Panc1 (cell line): ENCODE measurements at regions not wholly inside any gene's neighbourhood (a gene's known extent, or its start where the extent isn't known, plus 50 kb on each side); places are given as distances from the start of the nearest gene placed in this dataset.
"Not testable (repeated sequence)": the region's sequence is repeated elsewhere in the genome, so short reads cannot be mapped to it uniquely, and the experiment has no call there.

Source experiments
- ATAC-seq: fragments of 200-7000 bp; cut with Tn5 transposase; 2 replicates; pipeline ENCODE4 v1.9.1; 2020; ENCODE audit warnings: mild to moderate bottlenecking, moderate library complexity
- BruUV-seq: library from RNA; stranded (reverse); fragments of 400-500 nt; replicated peaks from 2 replicates; lab custom pipeline; 2021; lab: Mats Ljungman, UMichigan
- CTCF ChIA-PET: fragments of 300-600 bp; sonication (Branson Sonifier 250); formaldehyde crosslinking; loops from one replicate; lab custom pipeline; 2022; ENCODE audit warnings: antibody characterized with exemption; lab: Charles Lee
- POLR2A ChIA-PET: fragments of 300-600 bp; sonication (Branson Sonifier 250); formaldehyde crosslinking; loops from one replicate; lab custom pipeline; 2022; ENCODE audit warnings: antibody characterized with exemption; lab: Charles Lee
- DNase-seq: peaks from one replicate; pipeline ENCODE4 v3.0.0-alpha.2; 2010; ENCODE audit warnings: low read depth, low spot score
- H3K27ac ChIP-seq: 2 replicates; pipeline ENCODE4 v1.5.1; 2011; ENCODE audit warnings: mild to moderate bottlenecking, low read length, inconsistent platforms
- H3K27me3 ChIP-seq: fragments of 200-500 bp; sonication (Bioruptor generic); 2 replicates; pipeline ENCODE4 v1.6.0; 2014; ENCODE audit warnings: low read length, inconsistent platforms; ENCODE audit not compliant: control insufficient read depth, insufficient read depth
- H3K36me3 ChIP-seq: fragments of 200-500 bp; sonication (Bioruptor generic); 2 replicates; pipeline ENCODE4 v1.5.1; 2014; ENCODE audit warnings: inconsistent platforms, mild to moderate bottlenecking, low read length, moderate library complexity; ENCODE audit not compliant: control insufficient read depth, insufficient read depth
- H3K4me1 ChIP-seq: 2 replicates; pipeline ENCODE4 v1.5.1; 2011; ENCODE audit warnings: inconsistent platforms, mild to moderate bottlenecking, low read length, moderate library complexity; ENCODE audit not compliant: control insufficient read depth, insufficient read depth
- H3K4me3 ChIP-seq, 2 experiments: 2 replicates each; pipeline ENCODE4 v1.5.1; 2011 to 2012; ENCODE audit warnings: low read depth in 2 of 2, low read length in 2 of 2, mild to moderate bottlenecking in 2 of 2, inconsistent platforms in 1 of 2, moderate library complexity in 1 of 2
- H3K9me3 ChIP-seq: fragments of 200-500 bp; sonication (Bioruptor generic); 2 replicates; pipeline ENCODE4 v1.5.1; 2014; ENCODE audit warnings: low read depth, mild to moderate bottlenecking, inconsistent platforms, low read length, moderate library complexity; ENCODE audit not compliant: control insufficient read depth, insufficient read depth
- CTCF ChIP-seq: fragments of 450-650 bp; IDR thresholded peaks from 2 replicates; pipeline ENCODE4 v1.5.1; 2017; ENCODE audit warnings: mild to moderate bottlenecking
- POLR2AphosphoS5 ChIP-seq: IDR thresholded peaks from 2 replicates; pipeline ENCODE4 v1.6.1; 2012; ENCODE audit warnings: mild to moderate bottlenecking, low read depth, low read length, moderate library complexity
- REST ChIP-seq, 2 experiments: IDR thresholded peaks; 2 replicates each; pipeline ENCODE4 v1.6.1; 2011 to 2012; ENCODE audit warnings: low read depth in 2 of 2, control low read depth in 1 of 2, low read length in 1 of 2, mild to moderate bottlenecking in 1 of 2, moderate library complexity in 1 of 2; ENCODE audit not compliant: insufficient read depth in 1 of 2
- SIN3A ChIP-seq: IDR thresholded peaks from 2 replicates; pipeline ENCODE4 v1.6.1; 2012; ENCODE audit warnings: low read depth, mild to moderate bottlenecking, low read length, moderate library complexity, borderline replicate concordance; ENCODE audit not compliant: insufficient read depth
- TCF7L2 ChIP-seq: IDR thresholded peaks from 2 replicates; pipeline ENCODE4 v1.6.1; 2011; ENCODE audit warnings: mild to moderate bottlenecking, low read depth, low read length, inconsistent platforms
- in situ Hi-C: cut with HindIII; loops from 2 replicates; pipeline ENCODE4 v1.10.0; 2016; ENCODE audit warnings: low sequenced_read_pairs, low pct_unique_long_range_greater_than_20kb
- intact Hi-C: fragments of 100-400 bp; cut with micrococcal nuclease; formaldehyde crosslinking; loops from one replicate; pipeline ENCODE4 v1.10.0; 2022; ENCODE audit not compliant: unreplicated experiment

- no TSS peak for BruUV-seq
- no peaks in the 10 kb centered on the region for H3K9me3 ChIP-seq
- no peak for TF ChIP-seq SIN3A
- no peaks in the 10 kb centered on the region for H3K4me1 ChIP-seq
- H3K27me3 ChIP-seq: no peaks in the 10 kb centered on the region
- ChIA-PET POLR2A (no interaction called here), CTCF (no interaction called here)
- intact Hi-C loops (no loop called here), in situ Hi-C loops (no loop called here)
- ATAC-seq (no peak), DNase-seq (no peak)
- H3K4me3 ChIP-seq: no peak overlapping the region
- H3K27ac ChIP-seq: no peak overlapping the region
- no peaks in the 10 kb centered on the region for H3K36me3 ChIP-seq
Observed at GRCh38 chr12:22812531-22812930, 187.6 kb downstream of the ETNK1 start.

GRCh38 chr12:22821985-22822384, 197.0 kb downstream of the ETNK1 start:
- no peak for TF ChIP-seq REST (IDR thresholded peaks at IDR 0.05; ENCODE audit: insufficient read depth in 1 of 2, low read depth in 2 of 2, low read length in 1 of 2)
- no peak for TF ChIP-seq SIN3A
- TF ChIP-seq TCF7L2: no peak
- no peak for TF ChIP-seq POLR2AphosphoS5
- TF ChIP-seq CTCF: no peak
- Histone ChIP-seq H3K27me3 (no peaks in the 10 kb centered on the region), H3K27ac (no peak overlapping the region), H3K4me3 (no peak overlapping the region), H3K4me1 (no peaks in the 10 kb centered on the region), H3K9me3 (no peaks in the 10 kb centered on the region), H3K36me3 (no peaks in the 10 kb centered on the region)
- DNase-seq (no peak), ATAC-seq (no peak)
- in situ Hi-C loops (no loop called here), intact Hi-C loops (no loop called here)
- CTCF ChIA-PET: no interaction called here
- POLR2A ChIA-PET: no interaction called here
- no TSS peak for BruUV-seq

- ChIA-PET CTCF (no interaction called here), POLR2A (no interaction called here)
- Histone ChIP-seq H3K27ac (no peak overlapping the region), H3K36me3 (no peaks in the 10 kb centered on the region), H3K27me3 (no peaks in the 10 kb centered on the region), H3K9me3 (no peaks in the 10 kb centered on the region), H3K4me1 (no peaks in the 10 kb centered on the region), H3K4me3 (no peak overlapping the region)
- DNase-seq (no peak), ATAC-seq (no peak)
- TF ChIP-seq TCF7L2 (no peak), SIN3A (no peak)
- in situ Hi-C loops (no loop called here), intact Hi-C loops (no loop called here)
- BruUV-seq: no TSS peak
Observed at GRCh38 chr12:22826026-22826425, 201.1 kb downstream of the ETNK1 start.

- POLR2A ChIA-PET, H3K9me3 ChIP-seq, in situ Hi-C loops, H3K27ac ChIP-seq, DNase-seq, CTCF ChIA-PET, H3K4me3 ChIP-seq, H3K4me1 ChIP-seq, H3K36me3 ChIP-seq, H3K27me3 ChIP-seq, intact Hi-C loops, ATAC-seq, BruUV-seq: not testable (repeated sequence)
Observed at GRCh38 chr12:22826446-22826981, 201.5 kb downstream of the ETNK1 start.
